PC-9 (cell line): ENCODE measurements at regions not wholly inside any gene's neighbourhood (a gene's known extent, or its start where the extent isn't known, plus 50 kb on each side); places are given as distances from the start of the nearest gene placed in this dataset.

Experiments used
- BruUV-seq: library from RNA; stranded (reverse); fragments of 400-500 nt; replicated peaks from 2 replicates; lab custom pipeline; 2021; lab: Mats Ljungman, UMichigan
- CTCF ChIA-PET: fragments of 300-600 bp; sonication (Branson Sonifier 250); formaldehyde crosslinking; loops from one replicate; lab custom pipeline; 2022; ENCODE audit warnings: antibody characterized with exemption; lab: Charles Lee
- POLR2A ChIA-PET: fragments of 300-600 bp; sonication (Branson Sonifier 250); formaldehyde crosslinking; loops from one replicate; lab custom pipeline; 2022; ENCODE audit warnings: antibody characterized with exemption; ENCODE audit not compliant: unreplicated experiment; lab: Charles Lee
- DNase-seq, 2 experiments: peaks; one replicate each; pipeline versions ENCODE4 v3.0.0 to v3.0.0-alpha.2; 2015 to 2022; ENCODE audit warnings: mixed read lengths in 1 of 2
- H2AFZ ChIP-seq: fragments of 200-600 bp; sonication (generic); 2 replicates; pipeline ENCODE4 v1.8.1; 2017; ENCODE audit warnings: antibody characterized with exemption
- H3F3A ChIP-seq: fragments of 200-600 bp; sonication (generic); 2 replicates; pipeline ENCODE4 v1.8.1; 2017; ENCODE audit warnings: antibody characterized with exemption, mild to moderate bottlenecking, low read depth; ENCODE audit not compliant: insufficient read depth
- H3K27ac ChIP-seq: fragments of 200-600 bp; sonication (generic); 2 replicates; pipeline ENCODE4 v1.6.1; 2016; ENCODE audit warnings: mixed run types
- H3K27me3 ChIP-seq: fragments of 200-600 bp; sonication (generic); 2 replicates; pipeline ENCODE4 v1.6.1; 2016; ENCODE audit warnings: low read depth, mixed run types; ENCODE audit not compliant: insufficient read depth
- H3K36me3 ChIP-seq: fragments of 200-600 bp; sonication (generic); 2 replicates; pipeline ENCODE4 v1.6.1; 2016; ENCODE audit warnings: low read depth, mixed run types
- H3K4me1 ChIP-seq: fragments of 200-600 bp; sonication (generic); replicated peaks from 2 replicates; pipeline ENCODE4 v1.6.1; 2016; ENCODE audit warnings: mixed run types; ENCODE audit not compliant: insufficient read depth
- H3K4me2 ChIP-seq: fragments of 200-600 bp; sonication (generic); 2 replicates; pipeline ENCODE4 v1.6.1; 2017; ENCODE audit warnings: mixed run types
- H3K4me3 ChIP-seq: fragments of 200-600 bp; sonication (generic); 2 replicates; pipeline ENCODE4 v1.6.1; 2016; ENCODE audit warnings: mixed run types
- H3K79me2 ChIP-seq: fragments of 200-600 bp; sonication (generic); 2 replicates; pipeline ENCODE4 v1.6.1; 2017; ENCODE audit warnings: low read depth, mixed run types
- H3K9me2 ChIP-seq: fragments of 200-600 bp; sonication (generic); 2 replicates; pipeline ENCODE4 v1.8.1; 2017; ENCODE audit warnings: mild to moderate bottlenecking; ENCODE audit not compliant: insufficient read depth
- H3K9me3 ChIP-seq: fragments of 200-600 bp; sonication (generic); 2 replicates; pipeline ENCODE4 v1.8.1; 2016; ENCODE audit warnings: low read depth; ENCODE audit not compliant: insufficient read depth
- H4K20me1 ChIP-seq: fragments of 200-600 bp; sonication (generic); 2 replicates; pipeline ENCODE4 v1.8.1; 2017; ENCODE audit not compliant: insufficient read depth
- CTCF ChIP-seq: fragments of 200-600 bp; sonication (generic); conservative IDR thresholded peaks from 2 replicates; pipeline ENCODE4 v1.6.1; 2017; ENCODE audit warnings: mixed run types, antibody characterized with exemption, mild to moderate bottlenecking, moderate library complexity
- EZH2 ChIP-seq: fragments of 200-600 bp; sonication (generic); IDR thresholded peaks from 2 replicates; pipeline ENCODE4 v1.8.0; 2017; ENCODE audit warnings: antibody characterized with exemption, low read depth
- intact Hi-C: fragments of 100-400 bp; cut with micrococcal nuclease; formaldehyde crosslinking; loops from one replicate; pipeline ENCODE4 v1.10.0; 2022; ENCODE audit not compliant: unreplicated experiment

DNA sequence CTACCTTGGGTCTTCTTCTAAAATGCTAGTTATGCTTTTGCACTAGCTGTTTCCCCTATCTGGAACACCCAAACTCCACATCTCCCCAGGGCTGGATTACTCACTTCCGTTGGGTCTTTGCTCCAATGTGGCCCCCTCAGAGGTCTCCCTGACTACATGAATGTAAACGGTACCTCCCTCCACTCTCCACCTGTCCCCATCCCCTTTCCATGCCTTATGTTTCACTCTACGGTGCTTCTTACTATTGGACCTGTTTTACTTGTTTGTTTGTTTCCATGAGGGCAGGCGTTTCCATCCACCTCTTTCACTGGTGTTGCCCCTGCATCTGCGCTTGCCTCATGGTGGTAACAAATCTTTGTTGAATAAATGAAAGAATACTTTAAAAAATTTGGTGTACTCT is 256.4 kb downstream of the SNAPC1 start:
- no peak overlapping the region for H3K4me2 ChIP-seq
- H3K4me1 ChIP-seq = no peaks in the 10 kb centered on the region
- H3K4me3 ChIP-seq = no peak overlapping the region
- no peak overlapping the region for H3K27ac ChIP-seq
- no peaks in the 10 kb centered on the region for H3K36me3 ChIP-seq
- H3K27me3 ChIP-seq = no peaks in the 10 kb centered on the region
- H3K79me2 ChIP-seq = no peaks in the 10 kb centered on the region
- H2AFZ ChIP-seq = no peak overlapping the region
- no peaks in the 10 kb centered on the region for H3K9me2 ChIP-seq
- intact Hi-C loops = no loop called here
- ChIA-PET CTCF (no interaction called here), POLR2A (no interaction called here)
- no peaks in the 10 kb centered on the region for H3F3A ChIP-seq
- no peaks in the 10 kb centered on the region for H4K20me1 ChIP-seq
- TF ChIP-seq EZH2 = no peak
- TF ChIP-seq CTCF = no peak
- no peaks in the 10 kb centered on the region for H3K9me3 ChIP-seq
- BruUV-seq = no TSS peak
- no peak for DNase-seq

DNA sequence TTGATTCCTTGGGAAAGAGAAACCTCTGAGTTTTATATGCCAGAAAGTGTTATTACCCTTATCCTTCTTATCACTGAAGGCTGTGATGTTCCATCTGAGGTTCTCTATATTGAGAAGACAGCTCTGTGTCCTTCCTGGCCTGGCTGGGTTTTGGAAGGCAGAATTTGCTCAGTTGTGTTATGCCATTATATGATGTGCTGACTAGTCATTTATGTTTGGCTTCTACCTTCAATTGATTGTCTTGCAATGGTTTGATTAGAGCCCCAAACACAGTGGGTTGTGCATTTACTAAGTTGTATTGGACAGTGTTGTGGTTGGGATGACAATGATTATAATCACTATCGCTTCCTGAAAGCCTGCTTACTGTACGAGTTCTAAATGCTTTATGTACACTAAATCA is 265.7 kb downstream of the SNAPC1 start:
- no peaks in the 10 kb centered on the region for H3K36me3 ChIP-seq
- H3K4me2 ChIP-seq = no peak overlapping the region
- H3K9me3 ChIP-seq = no peaks in the 10 kb centered on the region
- no peaks in the 10 kb centered on the region for H3K79me2 ChIP-seq
- ChIA-PET POLR2A (no interaction called here), CTCF (no interaction called here)
- no peaks in the 10 kb centered on the region for H3K9me2 ChIP-seq
- no peak overlapping the region for H3K27ac ChIP-seq
- peaks cover 10% of the 10 kb centered on the region; the same call in 1 of the 2 replicates for H3K4me1 ChIP-seq
- BruUV-seq = no TSS peak
- H3K4me3 ChIP-seq = no peak overlapping the region
- no peaks in the 10 kb centered on the region for H3K27me3 ChIP-seq
- TF ChIP-seq CTCF (no peak), EZH2 (no peak)
- no peak overlapping the region for H2AFZ ChIP-seq
- no peak for DNase-seq
- no peaks in the 10 kb centered on the region for H4K20me1 ChIP-seq
- intact Hi-C loops = no loop called here
- no peaks in the 10 kb centered on the region for H3F3A ChIP-seq

- H3K9me3 ChIP-seq = no peaks in the 10 kb centered on the region
- no peaks in the 10 kb centered on the region for H4K20me1 ChIP-seq
- POLR2A ChIA-PET = no interaction called here
- CTCF ChIA-PET = interaction anchor here (0.6 kb wide), 1 partner anchor 1937 kb away, joined by 6 read pairs; no protein-coding TSS in a partner anchor
- no peaks in the 10 kb centered on the region for H3K9me2 ChIP-seq
- no peak overlapping the region for H3K4me3 ChIP-seq
- H3K4me1 ChIP-seq = peaks cover 10% of the 10 kb centered on the region; the same call in 1 of the 2 replicates
- intact Hi-C loops = no loop called here
- no peak overlapping the region for H2AFZ ChIP-seq
- H3K4me2 ChIP-seq = no peak overlapping the region
- TF ChIP-seq EZH2 = no peak
- no peak for TF ChIP-seq CTCF
- no peaks in the 10 kb centered on the region for H3F3A ChIP-seq
- no peak for DNase-seq
- no peaks in the 10 kb centered on the region for H3K36me3 ChIP-seq
- H3K27ac ChIP-seq = no peak overlapping the region
- no TSS peak for BruUV-seq
- no peaks in the 10 kb centered on the region for H3K27me3 ChIP-seq
- H3K79me2 ChIP-seq = no peaks in the 10 kb centered on the region
These were observed 267.3 kb downstream of the SNAPC1 start for GRCh38 chr14:62029569-62029924.
